HepG2 (cell line): ENCODE measurements at regions not wholly inside any gene's neighbourhood (a gene's known extent, or its start where the extent isn't known, plus 50 kb on each side); places are given as distances from the start of the nearest gene placed in this dataset.
A peak's percentile ranks its signal among the peaks of the same experiment; 100 is the strongest.

Experiments used
- AGO1 ChIP-seq: fragments of 200-400 bp; formaldehyde crosslinking; IDR thresholded peaks from 2 replicates; pipeline ENCODE4 v1.6.1; 2017; ENCODE audit warnings: mild to moderate bottlenecking, low read depth, low read length, moderate library complexity; ENCODE audit not compliant: poor library complexity, severe bottlenecking
- ATM ChIP-seq: fragments of 450-650 bp; IDR thresholded peaks from 2 replicates; pipeline ENCODE4 v1.7.1; 2017; ENCODE audit warnings: mild to moderate bottlenecking, borderline replicate concordance
- GABPB1 ChIP-seq: IDR thresholded peaks from 2 replicates; pipeline ENCODE4 v1.6.1; 2016; ENCODE audit warnings: mild to moderate bottlenecking, missing genetic modification reagents, moderate library complexity, missing compliant biosample characterization
- HBP1 ChIP-seq: IDR thresholded peaks from 2 replicates; pipeline ENCODE4 v1.6.1; 2016; ENCODE audit warnings: low read depth, control low read depth
- HCFC1 ChIP-seq: fragments of 150-350 bp; IDR thresholded peaks from 2 replicates; pipeline ENCODE4 v1.6.1; 2014; ENCODE audit warnings: low read depth, low read length
- HNRNPH1 ChIP-seq: fragments of 200-400 bp; formaldehyde crosslinking; optimal IDR thresholded peaks from 2 replicates; pipeline ENCODE3; 2017; ENCODE audit warnings: mild to moderate bottlenecking, low read depth, low read length
- KDM1A ChIP-seq: IDR thresholded peaks from 2 replicates; pipeline ENCODE4 v1.6.1; 2016; ENCODE audit warnings: missing compliant biosample characterization
- NFKBIZ ChIP-seq: IDR thresholded peaks from 2 replicates; pipeline ENCODE4 v1.6.1; 2018; ENCODE audit warnings: missing genetic modification reagents, missing compliant biosample characterization
- PBX3 ChIP-seq: sonication (generic); formaldehyde crosslinking; IDR thresholded peaks from 2 replicates; pipeline ENCODE4 v1.8.1; 2023; ENCODE audit warnings: missing genetic modification reagents, inconsistent platforms, borderline replicate concordance
- POLR2AphosphoS5 ChIP-seq: IDR thresholded peaks from 2 replicates; pipeline ENCODE4 v1.6.1; 2012; ENCODE audit warnings: low read depth, low read length
- ZBTB21 ChIP-seq: sonication (generic); formaldehyde crosslinking; IDR thresholded peaks from 2 replicates; pipeline ENCODE4 v1.4.0; 2020; ENCODE audit warnings: missing genetic modification reagents
- ZMYM2 ChIP-seq: sonication (generic); formaldehyde crosslinking; IDR thresholded peaks from 2 replicates; pipeline ENCODE4 v1.8.0; 2022; ENCODE audit warnings: mild to moderate bottlenecking, missing genetic modification reagents
- ZNF138 ChIP-seq: sonication (generic); formaldehyde crosslinking; IDR thresholded peaks from 2 replicates; pipeline ENCODE4 v1.5.0; 2020; ENCODE audit warnings: mild to moderate bottlenecking, low read depth, missing genetic modification reagents
- ZNF224 ChIP-seq: sonication (generic); formaldehyde crosslinking; IDR thresholded peaks from 2 replicates; pipeline ENCODE4 v1.5.0; 2020; ENCODE audit warnings: mild to moderate bottlenecking, missing genetic modification reagents
- ZNF276 ChIP-seq: sonication (generic); formaldehyde crosslinking; IDR thresholded peaks from 2 replicates; pipeline ENCODE4 v1.4.0; 2020; ENCODE audit warnings: mild to moderate bottlenecking, low read depth, missing genetic modification reagents
- ZNF335 ChIP-seq: sonication (generic); formaldehyde crosslinking; IDR thresholded peaks from 2 replicates; pipeline ENCODE4 v1.4.0; 2020; ENCODE audit warnings: missing genetic modification reagents
- ZNF468 ChIP-seq: sonication (generic); formaldehyde crosslinking; IDR thresholded peaks from 2 replicates; pipeline ENCODE4 v1.8.0; 2022; ENCODE audit warnings: mild to moderate bottlenecking, moderate library complexity, missing genetic modification reagents
- ZNF510 ChIP-seq: sonication (generic); formaldehyde crosslinking; IDR thresholded peaks from 2 replicates; pipeline ENCODE4 v1.4.0; 2020; ENCODE audit warnings: low read depth, mild to moderate bottlenecking, missing genetic modification reagents
- ZNF512 ChIP-seq: sonication (generic); formaldehyde crosslinking; IDR thresholded peaks from 2 replicates; pipeline ENCODE4 v1.4.0; 2020; ENCODE audit warnings: mild to moderate bottlenecking, missing genetic modification reagents
- ZNF549 ChIP-seq: sonication (generic); formaldehyde crosslinking; IDR thresholded peaks from 2 replicates; pipeline ENCODE4 v1.5.0; 2020; ENCODE audit warnings: missing genetic modification reagents
- ZNF850 ChIP-seq: sonication (generic); formaldehyde crosslinking; conservative IDR thresholded peaks from 2 replicates; pipeline ENCODE4 v1.9.0; 2021; ENCODE audit warnings: mild to moderate bottlenecking, missing genetic modification reagents

- TF ChIP-seq NFKBIZ (no peak), HBP1 (CRISPR knock-in tag) (0 out of 2 replicates have a peak, but pooled peaks have one; percentile 53), POLR2AphosphoS5 (peak; percentile 78), PBX3 (CRISPR knock-in tag) (no peak), ZNF512 (CRISPR knock-in tag) (no peak), ZNF549 (CRISPR knock-in tag) (no peak), KDM1A (no peak), ZNF276 (CRISPR knock-in tag) (no peak), HCFC1 (no peak), ZMYM2 (no peak), ZNF468 (CRISPR knock-in tag) (no peak), ATM (no peak), ZBTB21 (CRISPR knock-in tag) (no peak), AGO1 (no peak), ZNF510 (CRISPR knock-in tag) (no peak), ZNF335 (CRISPR knock-in tag) (no peak), ZNF850 (CRISPR knock-in tag) (no peak), ZNF224 (CRISPR knock-in tag) (peak; percentile 44; the same call in 1 of the 2 replicates), ZNF138 (CRISPR knock-in tag) (no peak; the same call in 1 of the 2 replicates), GABPB1 (CRISPR knock-in tag) (0 out of 2 replicates have a peak, but pooled peaks have one; percentile 12), HNRNPH1 (no peak)
These were observed 66.6 kb downstream of the KCNRG start (continued) for GRCh38 chr13:50081679-50082425.
